KMS-11 (cell line): ENCODE measurements at regions not wholly inside any gene's neighbourhood (a gene's known extent, or its start where the extent isn't known, plus 50 kb on each side); places are given as distances from the start of the nearest gene placed in this dataset.

Source experiments
- H2AFZ ChIP-seq: fragments of 200-600 bp; sonication (generic); 2 replicates; pipeline ENCODE4 v1.6.1; 2016; ENCODE audit warnings: antibody characterized with exemption, mixed run types, low read depth
- H3K27ac ChIP-seq: fragments of 200-600 bp; sonication (generic); 2 replicates; pipeline ENCODE4 v1.6.1; 2016; ENCODE audit warnings: mild to moderate bottlenecking, mixed run types
- H3K27me3 ChIP-seq: fragments of 200-600 bp; sonication (generic); 2 replicates; pipeline ENCODE4 v1.6.1; 2017; ENCODE audit warnings: mild to moderate bottlenecking, low read depth, mixed run types, moderate library complexity; ENCODE audit not compliant: insufficient read depth
- H3K36me3 ChIP-seq: fragments of 200-600 bp; sonication (generic); 2 replicates; pipeline ENCODE4 v1.6.1; 2017; ENCODE audit warnings: mild to moderate bottlenecking, mixed run types; ENCODE audit not compliant: insufficient read depth
- H3K4me1 ChIP-seq: fragments of 200-600 bp; sonication (generic); 2 replicates; pipeline ENCODE4 v1.6.1; 2016; ENCODE audit warnings: mild to moderate bottlenecking, low read depth, mixed run types; ENCODE audit not compliant: poor library complexity, severe bottlenecking
- H3K4me2 ChIP-seq: fragments of 200-600 bp; sonication (generic); 2 replicates; pipeline ENCODE4 v1.7.0; 2016; ENCODE audit warnings: mild to moderate bottlenecking, mixed run types
- H3K4me3 ChIP-seq: fragments of 200-600 bp; sonication (generic); IDR thresholded peaks from 2 replicates; pipeline ENCODE4 v1.6.1; 2017; ENCODE audit warnings: low read depth, low read length, mixed read lengths; ENCODE audit not compliant: insufficient read depth
- H3K79me2 ChIP-seq: fragments of 200-600 bp; sonication (generic); 2 replicates; pipeline ENCODE4 v1.6.1; 2016; ENCODE audit warnings: low read depth, mixed run types; ENCODE audit not compliant: insufficient read depth
- H3K9ac ChIP-seq: fragments of 200-600 bp; sonication (generic); 2 replicates; pipeline ENCODE4 v1.6.1; 2016; ENCODE audit warnings: mild to moderate bottlenecking, mixed run types
- H4K20me1 ChIP-seq: fragments of 200-600 bp; sonication (generic); 2 replicates; pipeline ENCODE4 v1.6.1; 2016; ENCODE audit warnings: mild to moderate bottlenecking, mixed run types; ENCODE audit not compliant: insufficient read depth
- TF ChIP-seq, protein P1 (sequence below): fragments of 200-600 bp; sonication (generic); conservative IDR thresholded peaks from 2 replicates; pipeline ENCODE4 v1.6.1; 2017; ENCODE audit warnings: low read depth, mild to moderate bottlenecking, antibody characterized with exemption, low read length, moderate library complexity, mixed read lengths

DNA sequence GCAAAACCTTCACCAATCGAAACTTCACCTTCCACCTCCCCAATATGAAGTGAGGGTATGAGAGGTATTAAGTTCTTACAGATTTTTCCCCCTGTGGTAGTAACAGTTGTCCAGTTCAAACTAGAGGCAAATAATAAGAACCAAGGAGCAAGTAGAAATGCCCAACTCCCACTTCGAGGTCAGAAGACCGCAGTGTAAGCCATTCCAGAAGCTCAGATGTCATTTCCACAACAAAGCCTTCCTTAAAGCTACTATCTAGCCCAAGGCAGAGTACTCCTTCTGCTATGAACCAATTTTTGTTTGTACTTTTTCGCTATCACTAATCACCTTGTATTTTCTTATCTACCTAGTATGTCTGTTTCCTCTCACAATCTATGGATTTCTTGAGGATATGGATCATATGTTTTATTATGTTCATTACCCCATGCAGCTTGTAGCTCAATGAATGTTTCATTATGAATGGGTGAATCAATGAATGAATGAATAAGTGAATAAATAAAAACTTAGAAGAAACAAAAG lies 235.7 kb upstream of the KCNMB2 start:
- H3K4me2 ChIP-seq, result no peak overlapping the region
- TF ChIP-seq, protein P1, sequence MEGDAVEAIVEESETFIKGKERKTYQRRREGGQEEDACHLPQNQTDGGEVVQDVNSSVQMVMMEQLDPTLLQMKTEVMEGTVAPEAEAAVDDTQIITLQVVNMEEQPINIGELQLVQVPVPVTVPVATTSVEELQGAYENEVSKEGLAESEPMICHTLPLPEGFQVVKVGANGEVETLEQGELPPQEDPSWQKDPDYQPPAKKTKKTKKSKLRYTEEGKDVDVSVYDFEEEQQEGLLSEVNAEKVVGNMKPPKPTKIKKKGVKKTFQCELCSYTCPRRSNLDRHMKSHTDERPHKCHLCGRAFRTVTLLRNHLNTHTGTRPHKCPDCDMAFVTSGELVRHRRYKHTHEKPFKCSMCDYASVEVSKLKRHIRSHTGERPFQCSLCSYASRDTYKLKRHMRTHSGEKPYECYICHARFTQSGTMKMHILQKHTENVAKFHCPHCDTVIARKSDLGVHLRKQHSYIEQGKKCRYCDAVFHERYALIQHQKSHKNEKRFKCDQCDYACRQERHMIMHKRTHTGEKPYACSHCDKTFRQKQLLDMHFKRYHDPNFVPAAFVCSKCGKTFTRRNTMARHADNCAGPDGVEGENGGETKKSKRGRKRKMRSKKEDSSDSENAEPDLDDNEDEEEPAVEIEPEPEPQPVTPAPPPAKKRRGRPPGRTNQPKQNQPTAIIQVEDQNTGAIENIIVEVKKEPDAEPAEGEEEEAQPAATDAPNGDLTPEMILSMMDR, result no peak
- no peaks in the 10 kb centered on the region for H3K27me3 ChIP-seq
- no peaks in the 10 kb centered on the region for H4K20me1 ChIP-seq
- no peak overlapping the region for H3K4me3 ChIP-seq
- no peaks in the 10 kb centered on the region for H3K79me2 ChIP-seq
- H3K4me1 ChIP-seq, result no peaks in the 10 kb centered on the region
- no peaks in the 10 kb centered on the region for H3K36me3 ChIP-seq
- no peak overlapping the region for H2AFZ ChIP-seq
- H3K9ac ChIP-seq, result no peak overlapping the region
- no peak overlapping the region for H3K27ac ChIP-seq

DNA sequence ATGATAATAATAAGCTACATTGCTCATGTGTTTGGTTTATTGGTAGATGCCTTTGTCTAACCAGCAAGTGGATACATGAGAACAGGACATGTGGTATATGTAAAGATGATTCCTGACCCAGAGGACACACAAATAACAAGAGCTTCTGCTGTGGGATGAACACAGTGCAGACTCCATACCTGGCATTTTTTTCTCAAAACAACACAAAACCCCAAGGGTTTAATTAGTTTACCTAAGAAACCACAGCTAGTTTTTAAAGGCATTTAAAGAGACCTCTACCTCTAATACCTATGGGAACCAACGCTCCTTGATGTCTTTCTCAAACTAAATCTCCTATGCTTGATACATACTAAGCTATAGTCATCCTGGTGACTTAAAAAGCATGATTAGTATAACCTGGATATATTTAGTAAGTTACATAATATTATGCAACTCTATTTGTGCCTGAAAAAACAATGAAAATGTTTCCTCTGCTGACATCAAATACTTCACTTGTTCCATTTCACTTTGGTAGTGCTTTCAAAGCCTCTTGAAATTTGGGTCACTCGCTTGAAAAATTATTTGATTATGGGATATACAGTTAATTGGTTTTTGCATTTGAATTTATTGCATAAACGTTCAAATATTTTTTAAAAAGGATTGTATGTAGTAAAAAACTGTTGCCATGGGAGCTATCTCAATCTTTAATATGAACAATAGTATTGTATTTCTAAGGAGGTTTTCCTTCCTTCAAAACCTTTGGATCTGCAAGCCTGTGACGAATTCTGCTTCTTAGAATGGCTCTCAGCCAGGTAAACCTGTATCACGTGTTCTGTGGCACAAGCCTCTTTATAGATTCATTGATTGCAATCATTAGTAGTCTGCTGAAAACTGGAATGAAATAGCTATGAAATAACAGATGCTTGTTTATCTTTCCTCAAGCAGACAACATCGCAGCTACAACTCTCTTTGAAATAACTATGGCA lies 233.0 kb upstream of the KCNMB2 start:
- H3K27me3 ChIP-seq, result no peaks in the 10 kb centered on the region
- TF ChIP-seq, protein P1, result no peak
- no peaks in the 10 kb centered on the region for H4K20me1 ChIP-seq
- H2AFZ ChIP-seq, result no peak overlapping the region
- H3K79me2 ChIP-seq, result no peaks in the 10 kb centered on the region
- no peaks in the 10 kb centered on the region for H3K36me3 ChIP-seq
- H3K4me1 ChIP-seq, result no peaks in the 10 kb centered on the region
- H3K4me3 ChIP-seq, result no peak overlapping the region
- no peak overlapping the region for H3K9ac ChIP-seq
- no peak overlapping the region for H3K4me2 ChIP-seq
- no peak overlapping the region for H3K27ac ChIP-seq

DNA sequence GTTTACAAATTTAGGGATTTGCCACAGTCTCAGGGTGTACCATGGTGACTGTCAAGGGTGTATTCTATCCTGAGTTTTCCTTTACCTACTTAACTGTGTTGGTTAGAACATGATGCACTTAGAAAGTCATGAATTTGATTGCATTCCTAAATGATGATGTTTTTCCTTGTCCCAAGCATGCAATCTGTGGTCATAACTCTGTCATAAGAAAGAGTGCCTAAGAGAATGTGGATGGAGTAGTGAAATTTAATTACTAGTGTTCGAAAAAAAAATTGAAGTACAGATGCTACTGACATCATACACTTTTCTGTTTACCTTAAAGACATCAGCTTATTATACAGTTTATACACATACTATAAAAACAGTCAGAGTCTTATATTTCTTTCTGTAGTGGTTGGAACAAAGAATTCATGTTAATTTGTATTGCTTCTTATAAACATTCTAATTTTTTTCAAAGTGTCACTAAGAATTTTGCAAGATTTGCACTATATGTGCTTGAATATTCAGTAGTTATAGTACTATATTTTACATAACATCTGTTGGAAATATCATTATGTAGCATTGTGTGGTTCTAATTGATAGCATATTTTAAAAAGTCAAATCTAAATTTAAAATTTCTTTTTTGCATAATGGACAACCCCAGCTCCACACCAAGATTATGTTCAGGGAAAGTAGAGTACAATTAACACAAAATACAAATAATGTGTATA lies 231.3 kb upstream of the KCNMB2 start:
- TF ChIP-seq, protein P1, result no peak
- Histone ChIP-seq H3K36me3 (no peaks in the 10 kb centered on the region), H3K4me1 (no peaks in the 10 kb centered on the region), H4K20me1 (no peaks in the 10 kb centered on the region), H3K79me2 (no peaks in the 10 kb centered on the region), H3K4me3 (no peak overlapping the region), H3K27ac (no peak overlapping the region), H3K9ac (no peak overlapping the region), H3K4me2 (no peak overlapping the region), H3K27me3 (no peaks in the 10 kb centered on the region), H2AFZ (no peak overlapping the region)

DNA sequence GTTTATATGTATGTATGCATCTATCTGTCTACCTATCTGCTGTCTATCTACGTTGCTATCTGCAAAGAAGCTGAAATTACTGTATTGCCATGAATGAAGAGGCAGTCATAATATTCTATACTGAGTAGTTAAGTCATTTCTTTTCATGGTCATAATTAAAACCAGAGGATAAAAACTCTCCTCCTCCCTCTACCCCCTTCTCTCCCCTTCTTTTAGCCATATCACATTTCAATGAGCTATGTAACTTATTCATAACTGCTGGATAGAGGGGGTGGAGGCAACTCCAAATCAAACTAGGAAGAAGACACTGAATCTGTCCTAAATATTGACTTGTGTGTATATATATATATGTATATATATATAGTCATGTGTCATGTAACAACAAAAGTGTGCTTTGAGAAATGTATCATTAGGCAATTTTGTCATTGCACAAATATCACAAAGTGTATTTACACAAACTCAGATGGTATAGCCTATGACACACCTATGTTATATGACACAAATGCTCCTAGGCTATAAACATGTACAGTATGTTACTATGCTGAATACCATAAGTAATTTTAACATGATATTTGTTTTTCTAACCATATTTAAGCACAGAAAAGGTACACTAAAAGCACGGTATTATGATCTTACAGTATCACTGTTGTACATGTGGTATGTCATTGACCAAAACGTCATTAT lies 229.7 kb upstream of the KCNMB2 start:
- no peak overlapping the region for H2AFZ ChIP-seq
- no peaks in the 10 kb centered on the region for H3K4me1 ChIP-seq
- no peaks in the 10 kb centered on the region for H3K36me3 ChIP-seq
- no peak overlapping the region for H3K4me2 ChIP-seq
- no peak overlapping the region for H3K4me3 ChIP-seq
- no peaks in the 10 kb centered on the region for H3K27me3 ChIP-seq
- H4K20me1 ChIP-seq, result no peaks in the 10 kb centered on the region
- H3K9ac ChIP-seq, result no peak overlapping the region
- no peak overlapping the region for H3K27ac ChIP-seq
- TF ChIP-seq, protein P1, result no peak
- no peaks in the 10 kb centered on the region for H3K79me2 ChIP-seq
